Liver (tissue), 8 donors: ENCODE measurements at regions not wholly inside any gene's neighbourhood (a gene's known extent, or its start where the extent isn't known, plus 50 kb on each side); places are given as distances from the start of the nearest gene placed in this dataset.

ENCODE experiments used
- DNase-seq: peaks from one replicate; pipeline ENCODE4 v3.0.0-alpha.2; 2017; ENCODE audit warnings: low spot score
- H3K27ac ChIP-seq, 2 donors: one replicate each; pipeline ENCODE4 v1.7.0; 2013; ENCODE audit warnings: inconsistent platforms in 2 of 2, low read length in 2 of 2, control low read depth in 1 of 2, low read depth in 1 of 2, mild to moderate bottlenecking in 1 of 2
- H3K27me3 ChIP-seq, 4 donors: one replicate each; pipeline versions ENCODE4 v1.6.1 to v1.7.0; 2013; ENCODE audit warnings: low read length in 3 of 4, inconsistent platforms in 1 of 4, mild to moderate bottlenecking in 1 of 4, moderate library complexity in 1 of 4; ENCODE audit not compliant: control insufficient read depth in 4 of 4, insufficient read depth in 4 of 4
- H3K36me3 ChIP-seq, 4 donors: one replicate each; pipeline versions ENCODE4 v1.6.1 to v1.7.0; 2013; ENCODE audit warnings: low read length in 3 of 4, mild to moderate bottlenecking in 3 of 4, low read depth in 1 of 4, moderate library complexity in 1 of 4; ENCODE audit not compliant: control insufficient read depth in 4 of 4, insufficient read depth in 3 of 4
- H3K4me1 ChIP-seq, 4 donors: one replicate each; pipeline versions ENCODE4 v1.6.1 to v1.7.0; 2013; ENCODE audit warnings: low read length in 3 of 4, mild to moderate bottlenecking in 3 of 4, moderate library complexity in 1 of 4; ENCODE audit not compliant: control insufficient read depth in 4 of 4, insufficient read depth in 4 of 4
- H3K4me3 ChIP-seq, 3 donors: one replicate each; pipeline versions ENCODE4 v1.6.1 to v1.7.0; 2013; ENCODE audit warnings: low read length in 3 of 3, control low read depth in 1 of 3, low read depth in 1 of 3, mild to moderate bottlenecking in 1 of 3
- H3K9ac ChIP-seq, 2 donors: one replicate each; pipeline ENCODE4 v1.7.0; 2013; ENCODE audit warnings: low read length in 2 of 2, mild to moderate bottlenecking in 2 of 2, moderate library complexity in 2 of 2, control low read depth in 1 of 2, low read depth in 1 of 2
- H3K9me3 ChIP-seq, 4 donors: one replicate each; pipeline versions ENCODE4 v1.6.1 to v1.7.0; 2013; ENCODE audit warnings: low read length in 3 of 4; ENCODE audit not compliant: control insufficient read depth in 4 of 4
- CTCF ChIP-seq: fragments of 150-350 bp; IDR thresholded peaks from 2 replicates; pipeline ENCODE4 v1.5.1; 2017; ENCODE audit warnings: improper control_type of control experiment, low read depth, low read length; ENCODE audit not compliant: missing input control
- EGR1 ChIP-seq, 2 donors: IDR thresholded peaks; 2 replicates each; pipeline ENCODE4 v1.6.1; 2016 to 2018; ENCODE audit warnings: antibody characterized with exemption in 2 of 2, low read depth in 2 of 2
- FOXA1 ChIP-seq: IDR thresholded peaks from 2 replicates; pipeline ENCODE4 v1.6.1; 2016; ENCODE audit warnings: antibody characterized with exemption
- FOXA2 ChIP-seq: IDR thresholded peaks from 2 replicates; pipeline ENCODE4 v1.6.1; 2016; ENCODE audit warnings: antibody characterized with exemption
- GABPA ChIP-seq, 2 donors: IDR thresholded peaks in 1 of 2; conservative IDR thresholded peaks in 1 of 2; 2 replicates each; pipeline ENCODE4 v1.6.1; 2016; ENCODE audit warnings: antibody characterized with exemption in 2 of 2, mild to moderate bottlenecking in 1 of 2, moderate library complexity in 1 of 2
- HNF4A ChIP-seq, 2 donors: conservative IDR thresholded peaks; 2 replicates each; pipeline ENCODE4 v1.6.1; 2016; ENCODE audit warnings: antibody characterized with exemption in 2 of 2, mild to moderate bottlenecking in 2 of 2
- JUND ChIP-seq, 2 donors: IDR thresholded peaks; 2 replicates each; pipeline ENCODE4 v1.6.1; 2016; ENCODE audit warnings: antibody characterized with exemption in 2 of 2
- RXRA ChIP-seq, 2 donors: IDR thresholded peaks; 2 replicates each; pipeline ENCODE4 v1.6.1; 2017 to 2018; ENCODE audit warnings: antibody characterized with exemption in 2 of 2, mild to moderate bottlenecking in 1 of 2
- SP1 ChIP-seq: IDR thresholded peaks from 2 replicates; pipeline ENCODE4 v1.6.1; 2018; ENCODE audit warnings: antibody characterized with exemption, mild to moderate bottlenecking
- TAF1 ChIP-seq: conservative IDR thresholded peaks from 2 replicates; pipeline ENCODE4 v1.6.1; 2016; ENCODE audit warnings: antibody characterized with exemption, mild to moderate bottlenecking
- YY1 ChIP-seq: IDR thresholded peaks from 2 replicates; pipeline ENCODE4 v1.6.1; 2016; ENCODE audit warnings: antibody characterized with exemption, mild to moderate bottlenecking
- ZBTB33 ChIP-seq: IDR thresholded peaks from 2 replicates; pipeline ENCODE4 v1.6.1; 2016; ENCODE audit warnings: antibody characterized with exemption
- WGBS: extraction: QIAGEN DNeasy Blood & Tissue Kit; methylation state at CpG from one replicate; pipeline ENCODE4 v1.1.7; 2013; 5-methylcytosine and 5-hydroxymethylcytosine counted together
- TF ChIP-seq, protein P1 (sequence below): IDR thresholded peaks from 2 replicates; pipeline ENCODE4 v1.6.1; 2016; ENCODE audit warnings: antibody characterized with exemption
- TF ChIP-seq, protein P2 (sequence below): IDR thresholded peaks from 2 replicates; pipeline ENCODE4 v1.6.1; 2016; ENCODE audit warnings: antibody characterized with exemption, mild to moderate bottlenecking
- donor health status: healthy.
- donor health status: healthy.
- donor health status: healthy.
- donor health status: healthy.
- donor health status: healthy.

DNA sequence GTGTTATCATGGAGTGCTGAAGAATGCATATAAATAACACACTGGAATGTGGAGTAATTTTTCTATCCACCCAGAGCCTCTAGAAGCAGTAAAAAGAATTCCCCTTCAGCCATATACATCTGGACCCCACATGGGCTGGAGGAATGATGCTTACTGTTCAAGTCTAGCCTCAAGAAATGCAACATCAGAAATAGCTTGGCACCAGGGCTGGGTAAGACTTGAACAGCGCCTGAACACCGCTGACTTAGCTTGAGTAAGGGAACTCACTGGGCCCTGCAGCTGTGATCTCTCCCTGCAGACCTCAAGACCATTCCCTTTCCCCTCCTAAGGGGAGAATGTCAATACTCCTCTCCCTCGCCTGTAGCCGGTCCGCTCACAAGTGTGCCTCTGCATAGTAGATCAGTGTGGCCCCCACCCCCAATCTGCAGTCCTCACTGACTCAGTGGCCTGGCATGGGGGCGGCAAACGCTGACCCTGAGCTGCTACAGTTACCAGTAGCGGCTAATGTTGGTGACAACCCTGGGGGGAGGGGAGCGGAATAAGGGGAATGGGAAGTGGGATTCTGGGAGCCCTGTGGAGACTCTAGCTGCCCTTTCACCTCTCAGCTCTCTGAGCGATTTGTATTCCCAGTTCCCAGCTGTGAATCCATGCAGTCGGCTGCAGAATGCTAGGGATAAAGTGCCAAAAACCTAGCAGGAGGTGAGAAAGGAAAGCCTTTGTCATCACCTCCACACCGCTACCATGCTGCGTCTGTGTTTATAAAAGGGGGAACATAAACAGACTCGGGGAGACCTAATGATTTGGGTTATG lies 483.9 kb downstream of the DISC1 start:
- 62% methylated on average over 14 of the region's 14 CpGs for WGBS
- TF ChIP-seq SP1 (no peak), EGR1 (IDR thresholded peaks at IDR 0.05; ENCODE audit: low read depth in 2 of 2) (no peak), FOXA2 (no peak), HNF4A (conservative IDR thresholded peaks at IDR 0.05) (no peak), RXRA (IDR thresholded peaks at IDR 0.05) (no peak), YY1 (no peak), TAF1 (no peak), ZBTB33 (no peak), JUND (IDR thresholded peaks at IDR 0.05) (no peak), CTCF (no peak), FOXA1 (no peak)
- TF ChIP-seq, protein P1, sequence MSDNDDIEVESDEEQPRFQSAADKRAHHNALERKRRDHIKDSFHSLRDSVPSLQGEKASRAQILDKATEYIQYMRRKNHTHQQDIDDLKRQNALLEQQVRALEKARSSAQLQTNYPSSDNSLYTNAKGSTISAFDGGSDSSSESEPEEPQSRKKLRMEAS = no peak
- TF ChIP-seq, protein P2, sequence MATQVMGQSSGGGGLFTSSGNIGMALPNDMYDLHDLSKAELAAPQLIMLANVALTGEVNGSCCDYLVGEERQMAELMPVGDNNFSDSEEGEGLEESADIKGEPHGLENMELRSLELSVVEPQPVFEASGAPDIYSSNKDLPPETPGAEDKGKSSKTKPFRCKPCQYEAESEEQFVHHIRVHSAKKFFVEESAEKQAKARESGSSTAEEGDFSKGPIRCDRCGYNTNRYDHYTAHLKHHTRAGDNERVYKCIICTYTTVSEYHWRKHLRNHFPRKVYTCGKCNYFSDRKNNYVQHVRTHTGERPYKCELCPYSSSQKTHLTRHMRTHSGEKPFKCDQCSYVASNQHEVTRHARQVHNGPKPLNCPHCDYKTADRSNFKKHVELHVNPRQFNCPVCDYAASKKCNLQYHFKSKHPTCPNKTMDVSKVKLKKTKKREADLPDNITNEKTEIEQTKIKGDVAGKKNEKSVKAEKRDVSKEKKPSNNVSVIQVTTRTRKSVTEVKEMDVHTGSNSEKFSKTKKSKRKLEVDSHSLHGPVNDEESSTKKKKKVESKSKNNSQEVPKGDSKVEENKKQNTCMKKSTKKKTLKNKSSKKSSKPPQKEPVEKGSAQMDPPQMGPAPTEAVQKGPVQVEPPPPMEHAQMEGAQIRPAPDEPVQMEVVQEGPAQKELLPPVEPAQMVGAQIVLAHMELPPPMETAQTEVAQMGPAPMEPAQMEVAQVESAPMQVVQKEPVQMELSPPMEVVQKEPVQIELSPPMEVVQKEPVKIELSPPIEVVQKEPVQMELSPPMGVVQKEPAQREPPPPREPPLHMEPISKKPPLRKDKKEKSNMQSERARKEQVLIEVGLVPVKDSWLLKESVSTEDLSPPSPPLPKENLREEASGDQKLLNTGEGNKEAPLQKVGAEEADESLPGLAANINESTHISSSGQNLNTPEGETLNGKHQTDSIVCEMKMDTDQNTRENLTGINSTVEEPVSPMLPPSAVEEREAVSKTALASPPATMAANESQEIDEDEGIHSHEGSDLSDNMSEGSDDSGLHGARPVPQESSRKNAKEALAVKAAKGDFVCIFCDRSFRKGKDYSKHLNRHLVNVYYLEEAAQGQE = no peak

GRCh38 chr1:232109391-232109790 lies 482.8 kb downstream of the DISC1 start:
- Histone ChIP-seq H3K9ac (no peak overlapping the region), H3K36me3 (no peaks in the 10 kb centered on the region), H3K4me1 (no peaks in the 10 kb centered on the region), H3K4me3 (no peak overlapping the region), H3K9me3 (no peaks in the 10 kb centered on the region), H3K27me3 (peaks cover 0 to 6% (median 0%) of the 10 kb centered on the region in 4 donors), H3K27ac (no peak overlapping the region)
- DNase-seq = no peak
- 74% methylated on average over 1 of the region's 1 CpG for WGBS
- TF ChIP-seq, protein P2 = no peak
- no peak for TF ChIP-seq GABPA (IDR thresholded peaks at IDR 0.05 in 1 of 2, conservative IDR thresholded peaks at IDR 0.05 in 1 of 2)
- TF ChIP-seq, protein P1 = no peak

More for the DNA sequence above, 483.9 kb downstream of the DISC1 start:
- H3K4me1 ChIP-seq = no peaks in the 10 kb centered on the region
- H3K36me3 ChIP-seq = no peaks in the 10 kb centered on the region
- peaks cover 0 to 6% (median 0%) of the 10 kb centered on the region in 4 donors for H3K27me3 ChIP-seq
- H3K27ac ChIP-seq = no peak overlapping the region
- no peak overlapping the region for H3K4me3 ChIP-seq
- DNase-seq = no peak
- H3K9ac ChIP-seq = no peak overlapping the region
- H3K9me3 ChIP-seq = no peaks in the 10 kb centered on the region
